Psoas muscle (tissue), 7 donors: ENCODE measurements at regions not wholly inside any gene's neighbourhood (a gene's known extent, or its start where the extent isn't known, plus 50 kb on each side); places are given as distances from the start of the nearest gene placed in this dataset.

ENCODE experiments used
- ATAC-seq, 4 donors: fragments of 200-7000 bp; cut with Tn5 transposase; one replicate each; pipeline ENCODE4 v1.9.1; 2020; ENCODE audit warnings: moderate library complexity in 3 of 4, mild to moderate bottlenecking in 2 of 4
- DNase-seq, 2 donors: peaks; one replicate each; pipeline ENCODE4 v3.0.0-alpha.2; 2020
- H3K27ac ChIP-seq: fragments of 200-600 bp; one replicate; pipeline ENCODE4 v1.8.0; 2022
- H3K27me3 ChIP-seq, 3 donors: fragments of 200-600 bp in 1 of 3; one replicate each; pipeline versions ENCODE4 v1.6.1 to v1.8.0; 2013 to 2022; ENCODE audit warnings: low read length in 2 of 3, mild to moderate bottlenecking in 2 of 3, moderate library complexity in 1 of 3; ENCODE audit not compliant: insufficient read depth in 3 of 3
- H3K36me3 ChIP-seq, 2 donors: fragments of 200-600 bp in 1 of 2; one replicate each; pipeline versions ENCODE4 v1.6.1 to v1.8.0; 2013 to 2022; ENCODE audit warnings: low read depth in 1 of 2, mild to moderate bottlenecking in 1 of 2, moderate library complexity in 1 of 2; ENCODE audit not compliant: insufficient read depth in 1 of 2
- H3K4me1 ChIP-seq: fragments of 200-600 bp; one replicate; pipeline ENCODE4 v1.8.0; 2022
- H3K4me3 ChIP-seq: fragments of 200-600 bp; one replicate; pipeline ENCODE4 v1.8.0; 2022; ENCODE audit warnings: mild to moderate bottlenecking
- H3K9me3 ChIP-seq: fragments of 200-600 bp; one replicate; pipeline ENCODE4 v1.8.0; 2022
- CTCF ChIP-seq: fragments of 200-600 bp; IDR thresholded peaks from one replicate; pipeline ENCODE4 v1.8.0; 2022; ENCODE audit warnings: antibody characterized with exemption
- WGBS, 3 donors: extraction: QIAGEN DNeasy Blood & Tissue Kit; methylation state at CpG; one replicate each; pipeline versions ENCODE4 v1.1.6 to v1.1.7; 2013; 5-methylcytosine and 5-hydroxymethylcytosine counted together
- intact Hi-C, 2 donors: fragments of 100-400 bp; cut with DNase I; formaldehyde crosslinking; loops; one replicate each; pipeline versions ENCODE4 v1.11.0 to v1.14.2; 2022
- donor health status: healthy with polysubstance abuse.
- donor health status: DM: no; HTN: no; CAD: no; lungs with moderate emphysema.
- donor health status: Bipolar disorder and iron deficiency.
- donor health status: healthy.
- donor health status: DM: yes; HTN: yes; CAD: no.
- donor health status: DM: no; HTN: no; CAD: no.
- donor health status: DM: yes; HTN: yes; CAD: no.

DNA sequence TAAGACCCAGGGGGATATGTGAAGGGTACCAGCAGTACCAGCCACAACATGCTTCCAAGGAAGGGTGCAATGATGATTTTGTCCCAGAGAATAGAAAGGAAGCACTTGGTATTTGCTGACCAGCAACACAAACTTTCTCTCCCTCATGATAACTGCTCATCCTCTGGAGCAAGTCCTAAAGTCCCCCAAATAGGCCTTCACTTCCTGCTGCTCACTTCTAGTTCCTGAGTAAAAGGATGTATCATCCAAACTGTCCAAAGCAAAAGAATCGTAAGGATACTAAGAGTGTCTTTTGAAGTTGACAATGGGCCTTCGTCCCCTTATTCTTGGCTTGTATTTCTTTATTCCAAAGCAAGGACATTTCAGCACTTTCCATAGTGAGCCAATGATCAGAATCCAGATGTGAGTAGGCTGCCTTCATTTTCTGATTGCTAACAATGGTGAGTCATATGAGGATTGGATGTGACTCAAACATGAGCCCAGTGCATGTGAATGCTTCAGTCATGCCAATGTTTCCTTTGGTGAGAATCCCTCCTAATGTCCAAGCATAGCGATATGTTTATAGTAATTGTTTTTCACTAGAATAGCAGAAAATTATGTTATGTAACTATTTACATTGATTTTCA, 243.4 kb upstream of the POU2AF2 start:
- no peaks in the 10 kb centered on the region for H3K27me3 ChIP-seq
- H3K4me1 ChIP-seq = no peaks in the 10 kb centered on the region
- ATAC-seq = peak; percentile 30 to 72 (median 56)
- TF ChIP-seq CTCF = no peak
- H3K9me3 ChIP-seq = no peaks in the 10 kb centered on the region
- WGBS, 3 donors = 49 to 65% (median 49%) methylated on average over 3 of the region's 3 CpGs
- H3K27ac ChIP-seq = no peak overlapping the region
- intact Hi-C loops = no loop called here
- DNase-seq = no peak
- no peak overlapping the region for H3K4me3 ChIP-seq
- H3K36me3 ChIP-seq = no peaks in the 10 kb centered on the region

DNA sequence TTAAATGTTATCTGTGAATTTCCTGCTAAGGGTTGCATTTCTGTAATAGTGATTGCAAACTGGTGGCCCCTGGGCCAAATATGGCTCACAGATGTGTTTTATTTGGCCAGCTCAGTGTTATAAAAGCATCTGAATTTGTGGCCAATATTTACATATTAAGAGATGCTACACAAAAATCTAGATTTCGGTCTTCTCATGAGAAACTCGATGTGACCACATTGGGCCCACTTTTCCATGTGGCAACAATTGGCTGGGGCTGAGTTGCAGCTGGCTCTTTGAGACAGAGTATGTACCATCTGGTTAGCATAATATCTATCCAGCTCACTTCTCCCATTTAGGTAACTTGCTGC, 244.5 kb upstream of the POU2AF2 start:
- Histone ChIP-seq H3K27ac (no peak overlapping the region), H3K36me3 (no peaks in the 10 kb centered on the region), H3K27me3 (no peaks in the 10 kb centered on the region), H3K9me3 (no peaks in the 10 kb centered on the region), H3K4me1 (no peaks in the 10 kb centered on the region), H3K4me3 (no peak overlapping the region)
- intact Hi-C loops = no loop called here
- ATAC-seq (no peak), DNase-seq (no peak)
- 44 to 66% (median 47%) methylated on average over 2 of the region's 2 CpGs for WGBS, 3 donors
- no peak for TF ChIP-seq CTCF

GRCh38 chr11:111000400-111001080, 245.0 kb upstream of the POU2AF2 start:
- no peak for ATAC-seq
- H3K4me3 ChIP-seq = no peak overlapping the region
- H3K9me3 ChIP-seq = no peaks in the 10 kb centered on the region
- H3K36me3 ChIP-seq = no peaks in the 10 kb centered on the region
- no peak for DNase-seq
- 29 to 57% (median 34%) methylated on average over 7 of the region's 7 CpGs for WGBS, 3 donors
- no peaks in the 10 kb centered on the region for H3K27me3 ChIP-seq
- intact Hi-C loops = no loop called here
- no peak for TF ChIP-seq CTCF
- no peak overlapping the region for H3K27ac ChIP-seq
- H3K4me1 ChIP-seq = no peaks in the 10 kb centered on the region

DNA sequence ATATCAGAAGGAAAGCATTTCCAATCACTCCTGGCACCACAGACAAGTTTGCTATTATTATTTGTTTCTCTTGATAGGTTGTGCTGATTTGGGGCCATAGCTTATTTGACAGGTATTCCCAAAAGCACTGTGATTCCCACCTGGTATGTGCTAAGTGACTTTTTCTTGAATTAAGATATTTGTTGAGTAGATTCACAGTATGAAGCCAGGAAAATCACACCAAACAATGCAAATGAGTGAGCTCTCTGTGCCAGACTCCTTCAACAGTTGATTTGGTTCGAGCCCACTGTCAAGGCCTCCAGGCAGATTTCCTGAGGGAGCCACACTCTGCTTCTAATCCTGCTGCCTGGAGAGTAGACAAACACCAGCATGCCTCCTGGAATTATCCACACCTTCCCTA, 253.0 kb upstream of the POU2AF2 start:
- no peak for ATAC-seq

More for the DNA sequence above, 253.0 kb upstream of the POU2AF2 start:
- no peak for DNase-seq
- Histone ChIP-seq H3K9me3 (no peaks in the 10 kb centered on the region), H3K27me3 (no peaks in the 10 kb centered on the region), H3K27ac (no peak overlapping the region), H3K4me3 (no peak overlapping the region), H3K36me3 (no peaks in the 10 kb centered on the region), H3K4me1 (peaks cover 14% of the 10 kb centered on the region)
- intact Hi-C loops = no loop called here
- 57 to 85% (median 65%) methylated on average over 1 of the region's 1 CpG for WGBS, 3 donors
- TF ChIP-seq CTCF = no peak
